Fibroblast of gingiva (primary cell): ENCODE measurements at regions not wholly inside any gene's neighbourhood (a gene's known extent, or its start where the extent isn't known, plus 50 kb on each side); places are given as distances from the start of the nearest gene placed in this dataset.
A peak's percentile ranks its signal among the peaks of the same experiment; 100 is the strongest.

Experiments used
- DNase-seq: peaks from one replicate; pipeline ENCODE4 v3.0.0-alpha.2; 2011; ENCODE audit warnings: low read depth

- DNase-seq = peak; percentile 25
These were observed 61.4 kb upstream of the NR3C1 start for GRCh38 chr5:143464723-143465490.

- DNase-seq = no peak
These were observed 58.9 kb upstream of the NR3C1 start for GRCh38 chr5:143462431-143462830.

- DNase-seq = no peak
These were observed 55.9 kb upstream of the NR3C1 start for GRCh38 chr5:143459433-143459832.

GRCh38 chr5:143456952-143457547, 53.6 kb upstream of the NR3C1 start:
- peak; percentile 19 for DNase-seq

GRCh38 chr5:143454936-143455516, 51.5 kb upstream of the NR3C1 start:
- no peak for DNase-seq

- DNase-seq = no peak
These were observed 50.2 kb upstream of the NR3C1 start for GRCh38 chr5:143453720-143454119.
